H1 (cell line): ENCODE measurements at regions not wholly inside any gene's neighbourhood (a gene's known extent, or its start where the extent isn't known, plus 50 kb on each side); places are given as distances from the start of the nearest gene placed in this dataset.

Experiments
- CTCF ChIA-PET: fragments of 300-600 bp; sonication (Branson Sonifier 250); formaldehyde crosslinking; loops from one replicate; lab custom pipeline; 2021; ENCODE audit not compliant: partially characterized antibody; lab: Charles Lee
- POLR2A ChIA-PET: fragments of 300-600 bp; sonication (Branson Sonifier 250); formaldehyde crosslinking; loops from one replicate; lab custom pipeline; 2021; ENCODE audit warnings: inconsistent platforms; ENCODE audit not compliant: partially characterized antibody; lab: Charles Lee
- DNase-seq, 2 experiments: peaks; one replicate each; pipeline versions ENCODE4 v3.0.0 to v3.0.0-alpha.2; 2010 to 2022; ENCODE audit warnings: low spot score in 2 of 2, low read depth in 1 of 2, mixed read lengths in 1 of 2
- FAIRE-seq: peaks from 2 replicates; lab custom pipeline; 2011; peaks lifted over from hg19 to GRCh38; lab: Jason Lieb, UNC
- H2AFZ ChIP-seq: 2 replicates; pipeline ENCODE4 v1.8.1; 2012; ENCODE audit warnings: low read length, inconsistent platforms
- H2AK5ac ChIP-seq: 2 replicates; pipeline ENCODE4 v1.6.1; 2013; ENCODE audit warnings: low read depth, low read length
- H2BK120ac ChIP-seq: replicated peaks from 2 replicates; pipeline ENCODE3; 2013; ENCODE audit warnings: low read depth, low read length, inconsistent platforms
- H2BK12ac ChIP-seq: 2 replicates; pipeline ENCODE4 v1.6.1; 2013; ENCODE audit warnings: low read depth, low read length
- H2BK15ac ChIP-seq: 2 replicates; pipeline ENCODE4 v1.6.1; 2013; ENCODE audit warnings: low read length
- H2BK20ac ChIP-seq: 2 replicates; pipeline ENCODE4 v1.6.1; 2013; ENCODE audit warnings: low read length
- H2BK5ac ChIP-seq: 2 replicates; pipeline ENCODE4 v1.6.1; 2013; ENCODE audit warnings: low read depth, low read length
- H3K14ac ChIP-seq: 2 replicates; pipeline ENCODE4 v1.6.1; 2013; ENCODE audit warnings: inconsistent platforms; ENCODE audit not compliant: insufficient read length
- H3K18ac ChIP-seq: 2 replicates; pipeline ENCODE4 v1.6.1; 2013; ENCODE audit warnings: low read length; ENCODE audit errors: extremely low read depth
- H3K23ac ChIP-seq: 2 replicates; pipeline ENCODE4 v1.6.1; 2013; ENCODE audit warnings: inconsistent platforms; ENCODE audit not compliant: insufficient read length
- H3K23me2 ChIP-seq: 2 replicates; pipeline ENCODE4 v1.6.1; 2013; ENCODE audit warnings: low read depth, low read length
- H3K27ac ChIP-seq: 2 replicates; pipeline ENCODE4 v1.6.1; 2011; ENCODE audit warnings: low read depth, low read length, inconsistent platforms
- H3K27me3 ChIP-seq, 4 experiments: replicated peaks in 1 of 4; 1 replicate in 1 of 4; 2 replicates in 3 of 4; pipeline versions ENCODE4 v1.6.1 to v1.8.1; 2011 to 2013; ENCODE audit warnings: low read length in 3 of 4, mild to moderate bottlenecking in 3 of 4, inconsistent platforms in 2 of 4, mixed read lengths in 2 of 4, moderate library complexity in 1 of 4; ENCODE audit not compliant: control insufficient read depth in 3 of 4, insufficient read depth in 3 of 4; ENCODE audit errors: extremely low read depth in 1 of 4
- H3K36me3 ChIP-seq, 4 experiments: 2 replicates each; pipeline versions ENCODE4 v1.6.1 to v1.8.1; 2011 to 2013; ENCODE audit warnings: mild to moderate bottlenecking in 4 of 4, low read length in 3 of 4, moderate library complexity in 2 of 4, control low read depth in 1 of 4, inconsistent platforms in 1 of 4; ENCODE audit not compliant: insufficient read depth in 4 of 4, control insufficient read depth in 2 of 4
- H3K4ac ChIP-seq: replicated peaks from 2 replicates; pipeline ENCODE3; 2013; ENCODE audit warnings: low read length, low read depth, mixed read lengths, inconsistent platforms; ENCODE audit not compliant: insufficient read length
- H3K4me1 ChIP-seq, 4 experiments: replicated peaks in 1 of 4; 1 replicate in 1 of 4; 2 replicates in 3 of 4; pipeline versions ENCODE4 v1.6.1 to v1.8.1; 2011 to 2013; ENCODE audit warnings: low read length in 3 of 4, inconsistent platforms in 2 of 4, mixed read lengths in 1 of 4; ENCODE audit not compliant: insufficient read depth in 4 of 4, control insufficient read depth in 3 of 4
- H3K4me2 ChIP-seq, 2 experiments: 2 replicates each; pipeline versions ENCODE4 v1.6.1 to v1.8.1; 2011 to 2013; ENCODE audit warnings: low read depth in 2 of 2, low read length in 2 of 2, control low read depth in 1 of 2, inconsistent platforms in 1 of 2, mild to moderate bottlenecking in 1 of 2; ENCODE audit not compliant: insufficient read depth in 1 of 2
- H3K4me3 ChIP-seq, 4 experiments: fragments of 200-600, 300-600 bp in 1 of 4; sonication (generic), shearing (Covaris generic), sonication (Bioruptor Twin) in 1 of 4; 2 replicates each; pipeline versions ENCODE4 v1.5.1 to v1.8.1; 2011 to 2016; ENCODE audit warnings: low read length in 4 of 4, low read depth in 3 of 4, control low read depth in 2 of 4, inconsistent platforms in 2 of 4, mild to moderate bottlenecking in 2 of 4, mixed read lengths in 1 of 4, moderate library complexity in 1 of 4; ENCODE audit not compliant: insufficient read depth in 2 of 4; ENCODE audit errors: extremely low read depth in 1 of 4
- H3K56ac ChIP-seq: replicated peaks from 2 replicates; pipeline ENCODE3; 2013; ENCODE audit warnings: low read depth, mild to moderate bottlenecking, mixed read lengths, low read length, inconsistent platforms; ENCODE audit not compliant: insufficient read length
- H3K79me1 ChIP-seq: 2 replicates; pipeline ENCODE4 v1.6.1; 2013; ENCODE audit warnings: low read depth, low read length, control low read depth
- H3K79me2 ChIP-seq, 2 experiments: 2 replicates each; pipeline versions ENCODE4 v1.6.1 to v1.8.1; 2012 to 2013; ENCODE audit warnings: low read length in 2 of 2, mild to moderate bottlenecking in 2 of 2, inconsistent platforms in 1 of 2; ENCODE audit not compliant: insufficient read depth in 2 of 2, control insufficient read depth in 1 of 2
- H3K9ac ChIP-seq, 4 experiments: replicated peaks in 1 of 4; 1 replicate in 1 of 4; 2 replicates in 3 of 4; pipeline versions ENCODE4 v1.6.1 to v1.8.1; 2011 to 2013; ENCODE audit warnings: low read depth in 3 of 4, low read length in 3 of 4, control low read depth in 2 of 4, mild to moderate bottlenecking in 2 of 4, moderate library complexity in 2 of 4, inconsistent platforms in 1 of 4; ENCODE audit errors: extremely low read depth in 1 of 4
- H3K9me3 ChIP-seq, 2 experiments: 2 replicates each; pipeline versions ENCODE4 v1.6.1 to v1.8.1; 2012 to 2013; ENCODE audit warnings: mild to moderate bottlenecking in 2 of 2, moderate library complexity in 2 of 2, control low read depth in 1 of 2, inconsistent platforms in 1 of 2, low read depth in 1 of 2, low read length in 1 of 2, mixed read lengths in 1 of 2; ENCODE audit not compliant: insufficient read depth in 2 of 2
- H4K20me1 ChIP-seq, 2 experiments: replicated peaks in 1 of 2; 2 replicates each; pipeline versions ENCODE3 to v1.8.1; 2011 to 2013; ENCODE audit warnings: inconsistent platforms in 2 of 2, low read length in 2 of 2, mild to moderate bottlenecking in 1 of 2; ENCODE audit not compliant: insufficient read depth in 2 of 2, control insufficient read depth in 1 of 2
- H4K5ac ChIP-seq: 2 replicates; pipeline ENCODE4 v1.6.1; 2013; ENCODE audit warnings: low read length, low read depth, mixed read lengths, inconsistent platforms; ENCODE audit not compliant: insufficient read length
- H4K8ac ChIP-seq: 2 replicates; pipeline ENCODE4 v1.8.0; 2013; ENCODE audit warnings: mild to moderate bottlenecking, moderate library complexity, low read length, inconsistent platforms; ENCODE audit not compliant: insufficient read depth; ENCODE audit errors: extremely low read depth
- H4K91ac ChIP-seq: replicated peaks from 2 replicates; pipeline ENCODE3; 2013; ENCODE audit warnings: low read length, mixed read lengths, inconsistent platforms; ENCODE audit not compliant: insufficient read length
- CHD1 ChIP-seq: IDR thresholded peaks from 2 replicates; pipeline ENCODE4 v1.6.1; 2012; ENCODE audit warnings: low read depth, low read length, improper control_type of control experiment
- FOSL1 ChIP-seq: IDR thresholded peaks from 2 replicates; pipeline ENCODE4 v1.6.1; 2011; ENCODE audit warnings: mild to moderate bottlenecking, low read depth, low read length, moderate library complexity; ENCODE audit not compliant: insufficient read depth
- PHF8 ChIP-seq: fragments of 200-600 bp; sonication (generic); conservative IDR thresholded peaks from 2 replicates; pipeline ENCODE4 v1.7.1; 2012; ENCODE audit warnings: low read depth, mild to moderate bottlenecking, inconsistent platforms, low read length, moderate library complexity
- SRF ChIP-seq: IDR thresholded peaks from 2 replicates; pipeline ENCODE4 v1.6.1; 2011; ENCODE audit warnings: mild to moderate bottlenecking, low read depth, low read length, moderate library complexity
- SUZ12 ChIP-seq: fragments of 200-600 bp; sonication (generic); IDR thresholded peaks from 2 replicates; pipeline ENCODE4 v1.6.1; 2012; ENCODE audit warnings: mild to moderate bottlenecking, inconsistent platforms, low read length, moderate library complexity, mixed read lengths
- TCF12 ChIP-seq: IDR thresholded peaks from 2 replicates; pipeline ENCODE4 v1.6.1; 2011; ENCODE audit warnings: low read depth, mild to moderate bottlenecking, low read length
- TEAD4 ChIP-seq: IDR thresholded peaks from 2 replicates; pipeline ENCODE4 v1.6.1; 2012; ENCODE audit warnings: low read depth, low read length, inconsistent platforms, mixed read lengths
- YY1 ChIP-seq: IDR thresholded peaks from 2 replicates; pipeline ENCODE4 v1.6.1; 2011; ENCODE audit warnings: low read depth, mild to moderate bottlenecking, low read length
- WGBS, 2 experiments: shearing (Covaris generic) in 1 of 2; methylation state at CpG; one replicate each; pipeline versions ENCODE4 v1.1.6 to v1.1.7; 2013 to 2015; ENCODE audit warnings: low lambda C conversion rate in 2 of 2, mixed read lengths in 2 of 2, inconsistent platforms in 1 of 2, low coverage in 1 of 2, missing lambda C conversion rate in 1 of 2; ENCODE audit not compliant: insufficient replicate concordance in 2 of 2, insufficient coverage in 1 of 2, insufficient read length in 1 of 2; ENCODE audit errors: extremely low coverage in 1 of 2, missing lambda C conversion rate in 1 of 2; 5-methylcytosine and 5-hydroxymethylcytosine counted together

DNA sequence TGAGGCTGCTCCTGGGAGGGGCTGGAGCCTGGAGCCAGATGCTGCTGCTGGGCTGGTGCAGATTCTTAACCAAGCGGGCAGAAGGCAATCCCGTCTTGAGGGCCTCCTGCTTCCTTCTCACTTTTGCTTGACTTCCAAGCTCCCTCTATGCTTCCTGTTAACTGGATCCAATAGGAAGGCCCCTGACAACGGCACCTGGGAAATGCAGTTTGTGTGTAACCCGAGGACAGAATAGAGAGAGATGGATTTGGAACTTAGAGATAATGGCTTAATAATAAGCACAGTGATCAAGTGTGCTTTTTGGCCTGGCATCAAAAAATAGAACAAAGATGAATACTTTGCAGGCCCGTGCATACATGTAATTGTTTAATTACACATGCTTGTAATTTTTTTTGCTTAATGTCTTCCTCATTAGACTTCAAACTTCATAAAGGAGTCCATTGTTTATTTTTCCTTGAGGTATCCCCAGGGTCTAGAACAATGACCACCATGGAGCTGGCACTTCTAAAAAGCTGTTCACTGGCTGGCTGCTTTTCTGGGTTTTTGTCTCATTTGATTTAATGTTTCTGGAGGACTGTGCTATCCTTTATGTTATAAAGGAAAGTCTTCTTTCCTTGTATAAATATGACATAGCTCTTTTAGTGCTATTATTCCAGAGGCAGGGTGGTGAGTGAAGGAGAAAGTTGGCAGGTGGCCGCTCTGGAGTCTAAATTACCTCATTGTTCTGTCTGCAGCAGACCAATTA is 63.3 kb upstream of the MITF start:
- no peak overlapping the region for H2BK20ac ChIP-seq
- H2BK12ac ChIP-seq: no peak overlapping the region
- no peaks in the 10 kb centered on the region for H3K36me3 ChIP-seq
- no peak overlapping the region for H3K4me3 ChIP-seq
- H2AFZ ChIP-seq: no peak overlapping the region
- H3K14ac ChIP-seq: no peak overlapping the region
- H2BK15ac ChIP-seq: no peak overlapping the region
- WGBS, 2 experiments: 88% methylated on average over 6 of the region's 6 CpGs; no CpG with 5 or more reads in 1 of the 2 experiments
- POLR2A ChIA-PET: no interaction called here
- H2BK120ac ChIP-seq: no peak overlapping the region
- H3K23me2 ChIP-seq: no peaks in the 10 kb centered on the region
- H3K27ac ChIP-seq: no peak overlapping the region
- H3K79me1 ChIP-seq: no peaks in the 10 kb centered on the region
- H2BK5ac ChIP-seq: no peak overlapping the region
- H4K8ac ChIP-seq: no peak overlapping the region
- no peak overlapping the region for H3K9ac ChIP-seq
- no peaks in the 10 kb centered on the region for H3K4me1 ChIP-seq
- H3K4ac ChIP-seq: no peak overlapping the region
- no peak overlapping the region for H3K18ac ChIP-seq
- CTCF ChIA-PET: interaction anchor here (0.6 to 2.4 kb wide), 8 partner anchors 12 to 516 kb away, joined by 3 to 10 read pairs (median 4); no protein-coding TSS in a partner anchor
- H3K79me2 ChIP-seq: no peaks in the 10 kb centered on the region
- no peak overlapping the region for H3K4me2 ChIP-seq
- H4K20me1 ChIP-seq: no peaks in the 10 kb centered on the region
- no peak overlapping the region for H2AK5ac ChIP-seq
- peaks cover 1 to 7% (median 3%) of the 10 kb centered on the region in 4 experiments; a peak in 6 of 7 replicates for H3K27me3 ChIP-seq
- no peak for FAIRE-seq
- H3K9me3 ChIP-seq: no peaks in the 10 kb centered on the region
- DNase-seq: no peak
- no peak overlapping the region for H3K23ac ChIP-seq
- H4K5ac ChIP-seq: no peak overlapping the region
- H3K56ac ChIP-seq: no peak overlapping the region
- TF ChIP-seq YY1 (no peak), TEAD4 (no peak), CHD1 (no peak), TCF12 (no peak), SUZ12 (no peak), SRF (no peak), PHF8 (no peak), FOSL1 (no peak)
- H4K91ac ChIP-seq: no peak overlapping the region
